OCI-LY7 (cell line): ENCODE measurements at regions not wholly inside any gene's neighbourhood (a gene's known extent, or its start where the extent isn't known, plus 50 kb on each side); places are given as distances from the start of the nearest gene placed in this dataset.

Experiments used
- EZH2phosphoT487 ChIP-seq: fragments of 200-600 bp; sonication (generic); IDR thresholded peaks from 2 replicates; pipeline ENCODE4 v1.6.1; 2018; ENCODE audit warnings: low read depth, borderline replicate concordance, mild to moderate bottlenecking, mixed run types, antibody characterized with exemption, low read length, moderate library complexity, mixed read lengths
- TF ChIP-seq, protein P1 (sequence below): fragments of 200-600 bp; sonication (generic); conservative IDR thresholded peaks from 2 replicates; pipeline ENCODE4 v1.5.1; 2014; ENCODE audit warnings: mild to moderate bottlenecking, antibody characterized with exemption, low read length, moderate library complexity, mixed read lengths

DNA sequence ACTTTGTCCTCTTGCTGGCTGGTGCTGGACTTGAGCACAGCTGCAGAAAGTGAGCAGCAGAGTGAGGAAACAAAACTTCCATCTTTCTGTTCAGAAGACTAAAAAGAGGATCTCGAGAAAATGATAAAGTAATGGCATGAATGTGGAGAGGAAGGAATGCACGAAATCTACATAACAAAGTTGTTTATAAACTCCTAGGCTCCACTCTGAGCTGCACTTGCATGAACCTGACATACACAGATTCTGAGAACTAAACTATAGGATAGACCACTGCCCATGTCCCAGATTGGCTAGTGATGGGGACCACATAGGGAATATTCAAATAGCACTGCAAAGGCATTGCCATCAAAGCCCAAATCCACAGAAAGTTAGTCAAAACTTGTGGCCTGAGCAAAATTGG, 121.1 kb upstream of the MON1B start:
- TF ChIP-seq, protein P1, sequence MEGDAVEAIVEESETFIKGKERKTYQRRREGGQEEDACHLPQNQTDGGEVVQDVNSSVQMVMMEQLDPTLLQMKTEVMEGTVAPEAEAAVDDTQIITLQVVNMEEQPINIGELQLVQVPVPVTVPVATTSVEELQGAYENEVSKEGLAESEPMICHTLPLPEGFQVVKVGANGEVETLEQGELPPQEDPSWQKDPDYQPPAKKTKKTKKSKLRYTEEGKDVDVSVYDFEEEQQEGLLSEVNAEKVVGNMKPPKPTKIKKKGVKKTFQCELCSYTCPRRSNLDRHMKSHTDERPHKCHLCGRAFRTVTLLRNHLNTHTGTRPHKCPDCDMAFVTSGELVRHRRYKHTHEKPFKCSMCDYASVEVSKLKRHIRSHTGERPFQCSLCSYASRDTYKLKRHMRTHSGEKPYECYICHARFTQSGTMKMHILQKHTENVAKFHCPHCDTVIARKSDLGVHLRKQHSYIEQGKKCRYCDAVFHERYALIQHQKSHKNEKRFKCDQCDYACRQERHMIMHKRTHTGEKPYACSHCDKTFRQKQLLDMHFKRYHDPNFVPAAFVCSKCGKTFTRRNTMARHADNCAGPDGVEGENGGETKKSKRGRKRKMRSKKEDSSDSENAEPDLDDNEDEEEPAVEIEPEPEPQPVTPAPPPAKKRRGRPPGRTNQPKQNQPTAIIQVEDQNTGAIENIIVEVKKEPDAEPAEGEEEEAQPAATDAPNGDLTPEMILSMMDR, result no peak
- no peak for TF ChIP-seq EZH2phosphoT487
